ENCODE measurements at regions not wholly inside any gene's neighbourhood (a gene's known extent, or its start where the extent isn't known, plus 50 kb on each side); places are given as distances from the start of the nearest gene placed in this dataset.

DNA sequence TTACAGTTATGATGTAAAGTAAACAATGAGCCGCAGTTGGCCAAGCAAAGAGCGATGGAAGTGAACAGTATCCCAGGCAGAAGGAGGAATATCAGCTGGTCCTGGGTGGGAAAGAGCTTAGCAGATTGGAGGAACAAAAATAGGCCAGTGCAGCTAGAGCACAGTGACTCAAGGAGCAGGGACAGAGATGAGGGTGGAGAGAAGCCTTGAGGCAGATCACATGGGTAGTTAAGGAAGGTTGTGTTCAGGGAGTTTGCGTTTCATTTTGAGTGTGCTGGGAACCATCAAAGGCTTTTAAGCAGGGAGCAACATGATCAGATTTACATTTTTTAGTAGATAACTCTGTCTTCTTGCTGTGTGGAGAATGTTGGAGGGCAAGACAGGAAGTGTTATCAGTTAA, 113.6 kb downstream of the OAT start:
- DNase-seq (ENCODE audit: low read depth in 2 of 3, low spot score in 2 of 3), result no peak

DNA sequence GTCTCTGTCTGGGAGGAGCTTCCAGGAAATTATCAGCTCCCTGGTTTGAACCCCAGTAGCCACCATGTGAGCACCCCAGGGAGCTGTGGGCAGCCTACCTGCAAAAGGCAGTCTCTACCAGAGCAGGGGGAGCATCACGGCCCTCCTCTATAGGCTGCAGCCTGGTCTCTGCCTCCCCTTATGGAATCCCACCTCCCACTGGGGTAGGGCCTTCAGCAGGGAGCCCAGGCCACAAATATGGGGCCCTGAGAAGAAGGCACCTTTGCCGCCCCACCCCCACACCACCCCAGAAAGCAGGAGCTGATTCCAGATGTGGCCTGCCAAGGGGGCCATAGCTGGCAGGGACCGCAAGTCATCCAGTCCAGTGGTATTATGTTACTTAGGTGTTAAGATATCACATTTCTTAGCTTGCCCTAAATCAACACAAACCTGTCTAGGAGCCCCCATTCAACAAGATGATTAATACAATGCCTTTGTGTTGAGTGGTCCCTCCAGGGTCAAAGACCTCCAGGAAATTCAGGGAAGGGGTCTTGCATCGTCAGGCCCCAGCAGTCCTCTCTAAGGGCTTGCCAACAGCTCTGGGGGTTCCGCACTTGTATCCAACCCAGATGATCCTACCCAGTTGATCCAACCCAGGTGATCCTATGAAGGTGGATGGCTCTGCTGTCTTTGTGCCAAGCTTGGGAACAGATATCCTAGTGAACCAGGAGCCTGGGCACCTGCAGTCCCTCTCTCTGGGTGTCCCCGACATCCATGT, 114.9 kb downstream of the OAT start:
- DNase-seq (ENCODE audit: low read depth in 2 of 3, low spot score in 2 of 3), result no peak

DNA sequence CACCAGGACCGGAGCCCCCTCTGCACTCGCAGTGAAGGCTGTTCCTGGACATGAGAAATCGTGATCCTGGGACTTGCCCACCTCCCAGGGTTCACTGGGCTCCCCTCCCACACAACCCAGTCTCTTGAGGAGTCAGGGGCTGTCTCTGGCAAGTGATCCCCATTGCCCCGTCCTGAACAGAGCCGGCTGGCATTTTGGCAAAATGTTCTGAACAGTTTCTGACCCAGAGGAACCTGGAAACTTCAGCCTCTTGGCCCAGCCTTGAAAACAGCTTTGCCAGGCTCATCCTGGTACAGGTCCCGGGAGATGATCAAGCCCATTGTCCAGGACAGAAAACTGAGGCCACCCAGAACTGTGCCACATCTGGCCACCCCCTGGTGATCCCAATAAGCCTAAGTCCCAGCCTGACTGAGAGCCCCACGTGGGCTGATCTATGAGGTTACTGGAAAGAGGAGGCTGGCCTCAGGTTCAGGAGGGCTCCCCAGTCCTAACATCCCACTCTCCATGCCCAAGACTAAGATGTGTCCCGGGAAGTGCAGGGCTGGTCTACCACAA, 115.7 kb downstream of the OAT start:
- DNase-seq (ENCODE audit: low read depth in 2 of 3, low spot score in 2 of 3), result no peak

DNA sequence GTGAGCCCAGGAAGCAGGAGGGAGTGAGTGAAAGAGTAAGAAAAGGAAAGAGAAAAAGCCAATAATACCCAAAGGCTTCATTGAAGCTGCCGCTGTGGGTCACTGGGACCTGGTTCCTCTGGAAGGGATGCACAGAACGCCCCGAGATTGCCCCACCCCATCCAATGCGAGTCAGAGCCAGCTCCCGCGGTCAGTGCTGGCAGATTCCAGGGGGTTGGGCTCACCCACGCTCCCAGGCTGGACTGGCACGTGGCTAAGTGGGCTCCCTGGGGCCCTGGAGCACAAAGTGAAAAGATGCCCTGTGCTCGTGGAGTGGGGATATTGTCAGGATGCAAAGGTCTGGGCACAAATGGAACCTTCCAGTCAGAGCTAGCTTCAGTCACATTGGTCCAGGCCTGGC, 117.0 kb downstream of the OAT start:
- no peak for DNase-seq (ENCODE audit: low read depth in 2 of 3, low spot score in 2 of 3)

DNA sequence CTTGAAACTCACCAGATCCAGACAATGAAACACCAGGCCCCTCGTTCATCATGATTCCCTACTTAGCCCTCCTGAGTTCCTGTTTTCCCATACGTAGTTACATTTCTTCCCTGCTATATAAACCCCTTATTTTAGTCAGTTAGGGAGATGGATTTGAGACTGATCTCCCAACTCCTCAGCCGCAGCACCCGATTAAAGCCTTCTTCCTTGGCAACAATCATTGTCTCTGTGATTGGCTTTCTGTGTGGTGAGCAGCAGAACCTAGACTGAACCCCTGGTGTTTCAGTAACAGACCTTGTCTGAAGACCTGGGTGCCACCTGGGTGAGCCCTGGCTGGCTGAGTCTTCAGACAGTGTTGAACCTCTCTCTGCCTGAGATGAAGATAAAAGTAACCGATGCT, 118.0 kb downstream of the OAT start:
- DNase-seq (ENCODE audit: low read depth in 2 of 3, low spot score in 2 of 3), result no peak

DNA sequence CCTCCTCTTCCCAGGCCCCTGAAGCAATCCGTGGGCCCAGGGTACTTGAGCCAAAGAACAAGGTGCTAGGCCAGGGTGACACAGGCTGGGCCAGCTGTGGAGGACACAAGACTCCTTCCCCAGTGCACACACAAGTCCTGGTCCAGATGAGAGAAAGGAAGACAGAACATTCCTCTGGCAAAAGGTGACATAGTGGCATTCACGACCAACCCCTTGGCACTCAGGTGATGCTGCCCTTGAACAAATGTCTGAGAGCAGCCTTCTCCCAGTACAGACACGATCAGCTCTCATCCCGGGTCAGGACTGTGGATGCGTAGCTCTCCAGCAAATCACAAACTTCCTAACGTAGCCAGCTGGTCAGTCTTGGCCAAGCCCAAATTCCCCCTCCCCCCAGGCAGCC, 118.5 kb downstream of the OAT start:
- DNase-seq (ENCODE audit: low read depth in 2 of 3, low spot score in 2 of 3), result no peak

DNA sequence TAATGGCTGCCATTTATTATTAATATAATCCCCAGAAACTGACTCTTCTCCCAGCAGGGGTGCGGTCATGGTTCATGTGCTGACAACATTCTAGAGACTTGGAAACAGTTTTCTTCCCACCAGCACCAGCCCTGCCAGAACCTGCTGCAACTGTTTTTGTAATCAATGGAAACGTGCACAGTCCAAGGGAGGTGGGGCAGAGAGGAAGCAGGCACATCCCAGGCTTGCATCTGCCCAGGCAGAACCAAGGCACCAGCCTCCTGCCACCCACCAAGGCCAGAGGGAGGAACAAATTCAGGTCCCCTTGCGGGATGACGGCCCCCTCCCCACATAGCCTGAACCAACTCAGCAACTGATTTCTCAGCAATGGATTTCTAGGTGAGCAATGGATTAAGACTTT, 119.0 kb downstream of the OAT start:
- no peak for DNase-seq (ENCODE audit: low read depth in 2 of 3, low spot score in 2 of 3)

DNA sequence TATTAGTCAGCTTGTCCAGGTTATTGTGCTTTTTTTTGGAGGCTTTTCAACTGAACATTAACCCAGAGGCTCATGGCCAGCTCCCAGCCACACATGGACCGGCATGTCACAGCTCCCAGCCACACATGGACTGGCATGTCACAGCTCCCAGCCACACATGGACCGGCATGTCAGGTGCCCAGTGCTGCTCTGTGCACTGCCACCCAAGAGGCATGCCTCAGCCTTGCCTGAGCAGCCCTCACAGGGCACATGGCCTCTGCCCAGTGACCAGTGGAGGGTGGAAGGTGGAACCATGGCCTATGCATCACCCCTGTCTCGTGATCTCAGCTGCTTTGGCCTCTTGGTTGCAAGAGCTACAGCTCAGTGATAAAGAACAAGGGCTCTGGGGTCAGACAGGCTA, 119.8 kb downstream of the OAT start:
- DNase-seq (ENCODE audit: low read depth in 2 of 3, low spot score in 2 of 3), result no peak

DNA sequence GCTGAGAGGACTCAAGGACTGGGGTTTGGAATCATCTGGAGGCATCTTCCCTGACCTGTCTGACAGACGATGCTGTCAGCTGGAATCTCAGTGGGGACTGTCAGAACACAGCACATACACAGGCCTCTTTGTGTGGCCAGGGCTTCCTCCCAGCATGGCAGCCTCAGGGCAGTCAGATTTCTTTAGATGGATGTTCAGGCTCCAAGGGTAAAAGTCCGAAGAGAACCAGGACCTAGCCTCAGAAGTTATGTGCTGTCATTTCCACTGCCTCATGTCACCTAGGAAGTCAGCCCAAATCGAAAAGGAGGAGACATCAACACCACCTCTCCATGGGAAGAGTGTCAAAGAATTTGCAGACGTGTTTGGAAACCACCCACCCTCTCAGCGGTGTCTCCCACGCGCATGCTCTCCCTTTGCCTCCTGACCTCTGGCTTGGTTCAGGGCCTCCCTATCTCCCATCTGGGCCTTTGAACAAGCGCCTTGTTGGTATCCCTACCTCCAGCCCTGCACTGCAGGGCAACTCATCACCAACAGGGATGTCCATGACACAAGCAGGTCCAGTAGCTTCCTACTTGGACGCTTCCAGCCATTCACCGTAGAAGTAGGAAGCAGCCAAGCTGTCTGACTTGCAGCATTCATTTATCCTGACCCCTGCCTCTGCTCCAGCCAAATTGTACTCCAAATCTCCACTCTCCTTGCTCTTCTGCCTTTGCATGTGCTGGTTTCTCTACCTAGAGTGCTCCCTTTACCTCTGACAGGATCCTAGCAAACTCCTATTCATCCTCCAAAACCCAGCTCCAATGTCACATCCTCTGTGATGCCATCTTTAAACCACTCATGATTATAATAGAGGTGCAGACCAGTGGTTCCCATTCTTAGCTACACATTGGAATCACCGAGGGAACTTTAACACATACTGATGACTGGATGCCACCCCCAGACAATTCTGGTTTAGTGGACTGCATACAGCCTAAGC, 121.6 kb downstream of the OAT start:
- no peak for DNase-seq (ENCODE audit: low read depth in 2 of 3, low spot score in 2 of 3)

DNA sequence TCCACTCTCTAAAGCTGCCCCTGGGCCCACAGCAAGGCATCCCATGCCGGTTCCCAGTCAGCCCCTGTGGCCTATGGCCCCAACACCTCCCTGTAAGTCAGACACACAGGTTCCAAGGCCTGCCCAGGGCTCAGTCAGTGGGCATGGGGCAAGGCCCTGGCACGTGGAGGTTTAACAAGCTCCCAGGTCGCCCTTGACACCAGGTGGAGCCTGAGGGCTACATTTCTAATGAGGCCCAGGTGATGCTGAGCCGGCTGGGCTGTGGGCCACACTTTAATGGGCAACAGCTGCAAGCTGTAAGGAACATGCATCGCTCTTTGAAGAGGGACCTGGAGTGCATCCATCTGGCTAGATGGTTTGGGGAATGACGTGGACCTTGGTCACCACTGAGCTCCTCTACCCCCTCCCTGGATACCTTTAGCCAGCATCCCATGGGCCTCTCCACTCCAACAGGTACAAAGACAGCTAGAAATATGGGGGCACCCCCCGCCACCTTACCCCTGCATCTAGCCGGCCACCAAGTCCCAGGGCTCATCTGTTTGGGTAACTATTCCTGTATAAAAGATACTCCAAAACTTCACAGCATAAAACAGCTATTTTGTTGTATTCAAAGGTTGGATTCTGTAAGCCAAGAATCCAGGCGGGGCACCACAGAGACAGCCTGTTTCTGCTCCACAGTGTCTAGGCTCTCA, 122.5 kb downstream of the OAT start:
- peak in 1 of 3 donors; percentile 18 for DNase-seq (ENCODE audit: low read depth in 2 of 3, low spot score in 2 of 3)

DNA sequence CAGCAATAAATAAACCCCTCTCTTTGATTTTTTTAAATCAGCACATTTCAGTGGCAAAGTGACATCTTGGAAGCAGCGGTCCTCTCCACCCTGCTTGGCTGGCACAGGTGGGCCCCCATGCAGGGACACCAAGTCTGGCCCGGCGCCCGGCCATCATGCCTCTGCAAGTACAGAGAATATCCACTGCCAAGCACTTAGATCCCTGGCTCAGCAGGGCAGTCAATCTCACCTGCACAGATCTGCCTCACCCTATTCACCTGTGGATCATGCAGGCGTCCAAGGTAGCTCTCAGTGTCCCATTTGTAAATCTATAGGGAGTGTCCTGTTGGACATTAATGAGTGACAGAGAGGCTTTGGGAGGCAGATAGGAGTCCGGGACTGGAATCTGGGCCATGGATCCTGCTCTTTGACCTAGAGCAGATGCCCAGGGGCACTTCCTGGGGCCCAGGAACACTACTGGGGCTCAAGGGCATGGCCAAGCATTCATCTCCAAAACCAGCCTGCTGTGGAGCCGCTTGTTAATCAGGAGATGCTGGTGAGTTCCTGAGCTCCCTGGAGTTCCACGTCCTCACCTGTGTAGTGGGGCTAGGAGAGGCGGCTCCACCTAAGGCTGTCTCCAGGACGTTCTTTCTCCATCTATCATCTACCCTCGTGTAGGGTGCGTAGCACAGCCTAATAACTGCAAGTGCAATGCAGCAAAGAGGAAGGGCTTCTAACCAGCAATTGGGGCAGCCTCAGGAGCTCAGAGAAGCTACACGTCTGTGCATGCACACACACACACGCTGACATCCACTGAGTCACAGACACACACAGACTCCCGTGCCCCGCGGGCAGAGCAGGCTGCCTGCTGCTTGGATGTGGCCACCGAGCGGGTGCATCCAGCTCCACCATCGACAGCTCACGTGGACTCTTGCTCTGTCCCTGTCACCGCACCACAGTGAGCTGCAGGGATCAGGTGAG, 123.6 kb downstream of the OAT start:
- no peak for DNase-seq (ENCODE audit: low read depth in 2 of 3, low spot score in 2 of 3)

DNA sequence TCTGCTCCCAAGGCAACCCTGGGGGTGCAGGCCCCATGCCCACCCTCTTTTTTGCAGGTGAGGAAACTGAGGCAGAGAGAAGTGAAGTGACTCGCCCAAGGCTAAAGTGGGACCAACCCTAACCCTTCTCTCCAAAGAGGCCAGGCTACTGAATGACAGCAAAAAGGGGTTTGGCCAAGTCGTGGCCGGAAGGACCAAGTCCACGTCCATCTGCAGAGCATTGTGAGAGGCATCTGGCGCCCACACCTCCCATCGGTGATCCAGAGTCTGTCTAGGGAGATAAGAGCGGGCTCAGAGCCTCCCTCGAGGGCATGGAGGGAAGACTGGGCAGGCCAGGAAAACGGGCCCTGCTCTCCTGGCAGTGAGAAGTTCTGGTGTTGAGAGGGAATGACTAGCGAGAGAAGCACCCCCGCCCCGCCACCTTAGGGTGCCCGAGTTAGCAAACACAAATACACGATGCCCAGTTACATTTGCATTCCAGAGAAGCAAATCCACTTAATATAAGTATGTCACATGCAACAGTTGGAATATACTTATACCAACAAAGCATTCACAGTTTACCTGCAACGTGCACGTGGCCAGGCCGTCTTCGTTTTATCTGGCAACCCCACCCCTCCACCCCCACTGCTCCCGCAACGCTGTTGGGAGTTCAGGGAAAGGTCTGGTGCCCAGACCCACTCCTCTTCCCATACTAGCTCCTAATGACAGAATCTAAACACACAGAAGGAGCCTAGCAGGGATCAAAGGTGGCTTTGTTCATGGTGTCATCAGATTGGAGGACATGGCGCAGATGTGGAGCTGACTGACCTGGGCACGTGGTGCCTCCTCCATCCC, 124.9 kb downstream of the OAT start:
- no peak for DNase-seq (ENCODE audit: low read depth in 2 of 3, low spot score in 2 of 3)

DNA sequence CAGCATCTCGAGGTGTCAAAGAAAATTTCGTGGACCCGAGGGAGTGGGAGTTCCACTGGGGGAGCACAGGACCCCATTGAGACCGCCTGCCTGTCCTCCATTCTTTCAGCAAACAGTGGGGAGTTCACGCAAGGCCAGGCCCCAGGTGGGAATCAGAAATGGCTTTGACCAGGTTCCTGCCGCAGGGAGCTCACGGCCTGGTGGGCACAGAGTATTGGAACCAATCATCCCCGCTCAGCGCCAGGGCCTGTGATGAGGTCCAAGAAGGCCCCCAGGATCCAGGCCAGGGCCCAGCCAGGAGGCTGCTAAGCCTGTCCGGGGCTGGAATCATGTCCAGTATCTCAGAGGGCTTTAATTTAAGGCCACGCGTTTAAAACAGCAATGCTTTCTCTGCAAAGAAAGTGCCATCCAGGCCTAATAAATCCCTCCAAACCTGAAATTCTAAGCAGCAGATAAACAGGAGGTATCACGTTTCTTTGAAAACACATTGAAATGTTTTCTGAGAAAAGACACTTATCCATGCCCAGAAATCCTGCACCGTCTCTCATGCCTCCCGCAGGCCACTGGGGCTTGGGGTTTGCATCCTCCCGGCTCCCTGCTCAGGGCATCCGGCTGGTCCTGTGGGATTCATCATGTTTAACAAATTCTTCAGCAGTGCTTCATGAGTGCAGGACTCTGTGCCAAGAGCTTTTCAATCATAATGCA, 125.7 kb downstream of the OAT start:
- DNase-seq (ENCODE audit: low read depth in 2 of 3, low spot score in 2 of 3), result no peak

DNA sequence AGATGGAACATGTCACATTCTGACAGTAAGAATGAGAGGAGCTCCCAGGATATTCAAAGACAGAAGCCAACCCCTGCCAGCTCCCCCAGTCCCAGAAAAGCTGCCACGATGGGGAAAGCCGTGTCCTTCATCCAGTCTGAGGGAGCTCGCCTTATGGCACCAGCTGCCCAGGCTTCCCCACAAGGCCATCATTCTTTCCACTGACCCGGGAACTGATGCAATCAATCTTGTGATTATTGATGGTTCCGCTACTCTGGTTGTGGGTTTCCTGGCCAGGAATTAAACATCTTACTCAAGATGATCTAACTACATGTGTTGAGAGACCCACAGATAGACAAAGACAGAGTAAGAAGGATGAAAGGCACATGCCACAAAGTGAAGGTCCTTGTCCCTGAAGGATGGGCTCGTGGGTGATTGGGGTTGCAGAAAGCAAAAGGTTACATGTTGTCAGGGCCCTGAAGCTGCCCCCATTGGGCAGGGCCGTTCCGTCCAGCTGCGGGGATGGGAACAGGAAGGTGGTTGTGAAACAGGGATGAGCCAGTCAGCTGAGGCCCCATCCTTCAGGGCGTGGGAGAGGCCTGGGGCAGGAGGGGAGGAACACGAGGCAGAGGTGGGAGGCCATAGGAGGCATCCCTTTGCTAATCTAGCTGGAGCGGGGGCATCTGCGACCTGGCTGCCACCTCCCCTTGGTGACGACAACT, 127.6 kb downstream of the OAT start:
- no peak for DNase-seq (ENCODE audit: low read depth in 2 of 3, low spot score in 2 of 3)

DNA sequence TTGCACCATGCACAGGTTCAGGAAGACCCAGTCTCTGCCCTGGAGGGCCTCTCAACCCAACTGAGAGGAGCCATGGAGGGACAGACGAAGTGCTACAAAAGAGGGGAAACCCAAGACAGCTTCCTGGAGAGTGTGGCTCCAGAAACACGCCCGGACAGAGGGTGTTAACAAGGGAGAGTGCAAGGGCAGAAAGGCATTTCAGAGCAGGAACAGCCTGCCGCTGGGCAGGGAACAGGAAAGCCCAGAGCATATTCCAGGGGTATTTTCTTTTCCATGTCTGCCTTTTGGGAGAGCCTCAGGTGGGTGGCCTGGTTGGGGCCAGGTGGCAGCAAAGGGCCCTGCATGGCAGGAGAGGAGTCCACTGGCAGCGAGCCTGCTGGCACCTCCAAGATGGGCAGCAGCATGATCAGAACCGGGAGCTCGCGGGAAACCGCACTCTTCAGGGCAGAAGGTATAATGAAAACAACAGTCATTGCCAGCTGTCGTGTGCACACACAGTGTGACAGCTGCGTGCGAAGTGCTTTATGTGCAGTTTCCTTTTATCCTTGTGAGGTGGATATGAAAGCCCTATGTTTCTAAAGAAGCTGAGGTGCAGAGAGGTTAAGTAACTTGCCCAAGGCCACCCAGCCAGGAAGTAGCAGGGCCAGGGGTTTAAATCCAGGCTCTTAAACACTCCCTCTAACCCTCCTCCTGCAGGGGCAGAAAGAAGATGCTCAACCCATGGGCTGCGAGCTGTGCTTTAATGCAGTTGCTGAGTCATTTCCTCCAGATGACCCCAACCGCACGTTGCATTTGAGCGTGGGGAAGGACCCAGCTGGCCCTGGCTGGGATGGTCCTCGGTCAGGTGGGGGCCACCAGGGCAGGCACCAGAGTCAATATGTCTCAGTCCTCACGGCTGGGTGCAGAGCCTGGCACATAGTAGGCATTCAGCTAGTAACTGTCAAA, 128.6 kb downstream of the OAT start:
- peak in 2 of 3 donors; percentile 54 to 67 for DNase-seq (ENCODE audit: low read depth in 2 of 3, low spot score in 2 of 3)
